ENCODE measurements at regions not wholly inside any gene's neighbourhood (a gene's known extent, or its start where the extent isn't known, plus 50 kb on each side); places are given as distances from the start of the nearest gene placed in this dataset.

- Histone ChIP-seq H3K4me2 (ENCODE audit: insufficient read depth, low read length) (no peak overlapping the region), H3K9ac (ENCODE audit: low read depth, low read length) (no peak overlapping the region), H3K36me3 (ENCODE audit: insufficient read depth, low read length) (no peaks in the 10 kb centered on the region), H3K27ac (ENCODE audit: low read length) (no peak overlapping the region), H4K20me1 (ENCODE audit: insufficient read depth, low read length) (no peaks in the 10 kb centered on the region), H3K9me3 (ENCODE audit: insufficient read depth, low read length, severe bottlenecking) (no peaks in the 10 kb centered on the region), H3K4me3 (ENCODE audit: low read depth in 1 of 2, low read length in 2 of 2) (no peak overlapping the region), H3K4me1 (ENCODE audit: insufficient read depth, low read length) (no peaks in the 10 kb centered on the region), H2AFZ (ENCODE audit: low read depth, low read length) (no peak overlapping the region), H3K27me3 (ENCODE audit: insufficient read depth, low read length, poor library complexity) (peaks cover 7% of the 10 kb centered on the region), H3K79me2 (ENCODE audit: insufficient read depth, low read length) (no peaks in the 10 kb centered on the region)
- TF ChIP-seq, protein P1, sequence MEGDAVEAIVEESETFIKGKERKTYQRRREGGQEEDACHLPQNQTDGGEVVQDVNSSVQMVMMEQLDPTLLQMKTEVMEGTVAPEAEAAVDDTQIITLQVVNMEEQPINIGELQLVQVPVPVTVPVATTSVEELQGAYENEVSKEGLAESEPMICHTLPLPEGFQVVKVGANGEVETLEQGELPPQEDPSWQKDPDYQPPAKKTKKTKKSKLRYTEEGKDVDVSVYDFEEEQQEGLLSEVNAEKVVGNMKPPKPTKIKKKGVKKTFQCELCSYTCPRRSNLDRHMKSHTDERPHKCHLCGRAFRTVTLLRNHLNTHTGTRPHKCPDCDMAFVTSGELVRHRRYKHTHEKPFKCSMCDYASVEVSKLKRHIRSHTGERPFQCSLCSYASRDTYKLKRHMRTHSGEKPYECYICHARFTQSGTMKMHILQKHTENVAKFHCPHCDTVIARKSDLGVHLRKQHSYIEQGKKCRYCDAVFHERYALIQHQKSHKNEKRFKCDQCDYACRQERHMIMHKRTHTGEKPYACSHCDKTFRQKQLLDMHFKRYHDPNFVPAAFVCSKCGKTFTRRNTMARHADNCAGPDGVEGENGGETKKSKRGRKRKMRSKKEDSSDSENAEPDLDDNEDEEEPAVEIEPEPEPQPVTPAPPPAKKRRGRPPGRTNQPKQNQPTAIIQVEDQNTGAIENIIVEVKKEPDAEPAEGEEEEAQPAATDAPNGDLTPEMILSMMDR (IDR thresholded peaks at IDR 0.05; ENCODE audit: borderline replicate concordance, extremely low read depth, low read length, poor library complexity, severe bottlenecking) = no peak
- TF ChIP-seq EZH2 (IDR thresholded peaks at IDR 0.05; ENCODE audit: borderline replicate concordance, low read depth, low read length, severe bottlenecking) = no peak
- DNase-seq (no peak), ATAC-seq (ENCODE audit: insufficient read depth, low read depth) (no peak)
Measured at GRCh38 chr6:99152347-99152643, 197.2 kb downstream of the FAXC start.

DNA sequence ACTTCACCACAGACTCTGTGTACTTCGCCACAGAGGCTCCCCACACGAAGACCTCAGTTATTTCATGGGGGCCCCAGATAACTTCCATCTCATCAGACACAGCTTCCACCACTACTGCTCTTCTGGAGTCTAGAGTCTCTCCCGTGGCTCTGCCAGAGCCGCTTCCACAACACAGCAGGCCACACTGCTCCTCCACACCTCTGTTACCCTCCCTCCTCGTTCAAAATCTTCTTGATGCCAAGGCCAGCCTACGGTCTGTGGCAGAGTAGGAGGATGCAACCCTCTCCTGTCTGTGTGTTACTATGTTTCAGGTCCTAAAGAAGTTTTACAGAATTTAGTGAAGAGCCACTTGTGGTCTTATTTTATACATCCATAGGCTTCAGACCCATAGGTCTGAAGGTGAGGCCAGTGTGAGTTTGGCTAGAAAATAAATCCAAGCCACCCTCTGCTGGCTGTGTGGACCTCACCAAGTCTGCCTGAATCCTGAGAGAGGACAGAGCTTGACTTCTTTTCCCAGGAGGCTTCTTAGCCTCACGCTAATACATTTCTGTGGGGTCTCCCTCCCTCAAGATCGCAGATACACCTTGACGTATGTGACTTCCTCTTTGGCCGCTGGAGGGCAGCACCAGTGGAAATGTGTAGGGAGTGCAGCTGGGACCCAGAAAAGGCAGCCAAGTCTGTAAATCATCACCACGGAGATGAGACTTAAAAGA lies 197.7 kb downstream of the FAXC start:
- Histone ChIP-seq H3K4me3 (ENCODE audit: low read depth in 1 of 2, low read length in 2 of 2) (no peak overlapping the region), H3K9ac (ENCODE audit: low read depth, low read length) (no peak overlapping the region), H3K4me1 (ENCODE audit: insufficient read depth, low read length) (no peaks in the 10 kb centered on the region), H3K36me3 (ENCODE audit: insufficient read depth, low read length) (no peaks in the 10 kb centered on the region), H3K9me3 (ENCODE audit: insufficient read depth, low read length, severe bottlenecking) (no peaks in the 10 kb centered on the region), H3K79me2 (ENCODE audit: insufficient read depth, low read length) (no peaks in the 10 kb centered on the region), H3K4me2 (ENCODE audit: insufficient read depth, low read length) (no peak overlapping the region), H2AFZ (ENCODE audit: low read depth, low read length) (no peak overlapping the region), H3K27me3 (ENCODE audit: insufficient read depth, low read length, poor library complexity) (peaks cover 7% of the 10 kb centered on the region), H4K20me1 (ENCODE audit: insufficient read depth, low read length) (no peaks in the 10 kb centered on the region), H3K27ac (ENCODE audit: low read length) (no peak overlapping the region)
- peak; percentile 33 for DNase-seq
- peak; percentile 74 for ATAC-seq (ENCODE audit: insufficient read depth, low read depth)
- no peak for TF ChIP-seq EZH2 (IDR thresholded peaks at IDR 0.05; ENCODE audit: borderline replicate concordance, low read depth, low read length, severe bottlenecking)
- TF ChIP-seq, protein P1 (IDR thresholded peaks at IDR 0.05; ENCODE audit: borderline replicate concordance, extremely low read depth, low read length, poor library complexity, severe bottlenecking) = peak; percentile 50

DNA sequence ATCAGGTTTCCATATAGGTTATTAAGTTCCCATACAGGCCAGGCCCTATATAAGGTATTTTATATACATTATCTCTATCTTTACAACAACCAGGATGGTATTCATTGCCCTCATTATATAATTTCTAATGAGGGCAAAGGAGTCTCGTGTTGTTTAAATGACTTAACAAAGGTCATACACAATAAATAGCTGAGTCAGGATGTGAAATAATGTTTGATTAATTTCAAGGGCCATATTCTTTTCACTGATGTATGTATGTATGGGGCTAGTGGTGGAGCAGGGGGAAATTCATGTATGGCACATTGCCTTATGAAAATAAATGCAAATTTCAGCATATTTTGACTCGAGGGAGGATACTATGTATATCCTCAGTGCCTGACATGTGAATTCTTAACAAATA lies 200.7 kb downstream of the FAXC start:
- no peak overlapping the region for H3K4me3 ChIP-seq (ENCODE audit: low read depth in 1 of 2, low read length in 2 of 2)
- H3K4me2 ChIP-seq (ENCODE audit: insufficient read depth, low read length) = no peak overlapping the region
- no peak overlapping the region for H3K9ac ChIP-seq (ENCODE audit: low read depth, low read length)
- H3K27ac ChIP-seq (ENCODE audit: low read length) = no peak overlapping the region
- H3K79me2 ChIP-seq (ENCODE audit: insufficient read depth, low read length) = no peaks in the 10 kb centered on the region
- H3K4me1 ChIP-seq (ENCODE audit: insufficient read depth, low read length) = no peaks in the 10 kb centered on the region
- no peak for TF ChIP-seq EZH2 (IDR thresholded peaks at IDR 0.05; ENCODE audit: borderline replicate concordance, low read depth, low read length, severe bottlenecking)
- TF ChIP-seq, protein P1 (IDR thresholded peaks at IDR 0.05; ENCODE audit: borderline replicate concordance, extremely low read depth, low read length, poor library complexity, severe bottlenecking) = no peak
- no peak overlapping the region for H2AFZ ChIP-seq (ENCODE audit: low read depth, low read length)
- H4K20me1 ChIP-seq (ENCODE audit: insufficient read depth, low read length) = no peaks in the 10 kb centered on the region
- no peak for ATAC-seq (ENCODE audit: insufficient read depth, low read depth)
- no peak for DNase-seq
- no peaks in the 10 kb centered on the region for H3K36me3 ChIP-seq (ENCODE audit: insufficient read depth, low read length)
- H3K9me3 ChIP-seq (ENCODE audit: insufficient read depth, low read length, severe bottlenecking) = no peaks in the 10 kb centered on the region
- peaks cover 3% of the 10 kb centered on the region for H3K27me3 ChIP-seq (ENCODE audit: insufficient read depth, low read length, poor library complexity)
